ENCODE measurements at regions not wholly inside any gene's neighbourhood (a gene's known extent, or its start where the extent isn't known, plus 50 kb on each side); places are given as distances from the start of the nearest gene placed in this dataset.

GRCh38 chr6:101212640-101213039, 180.9 kb upstream of the GRIK2 start:
- Histone ChIP-seq H3K4me3 (ENCODE audit: insufficient read depth, low read length, poor library complexity, severe bottlenecking) (no peak overlapping the region), H3K27ac (ENCODE audit: low read depth, low read length) (no peak overlapping the region), H4K20me1 (ENCODE audit: low read depth, low read length) (no peaks in the 10 kb centered on the region), H3K4me2 (ENCODE audit: low read depth, low read length, poor library complexity, severe bottlenecking) (no peak overlapping the region), H3K36me3 (ENCODE audit: low read length) (no peaks in the 10 kb centered on the region), H3K9ac (ENCODE audit: low read length) (no peak overlapping the region), H3K9me3 (ENCODE audit: insufficient read depth, low read length) (no peaks in the 10 kb centered on the region), H3K27me3 (ENCODE audit: low read length) (no peaks in the 10 kb centered on the region), H3K9me2 (replicated peaks; ENCODE audit: insufficient read depth, low read length) (no peaks in the 10 kb centered on the region), H2AFZ (ENCODE audit: low read depth, low read length, severe bottlenecking) (no peak overlapping the region), H3K79me2 (ENCODE audit: insufficient read depth, low read length) (no peaks in the 10 kb centered on the region), H3F3A (ENCODE audit: insufficient read depth) (no peaks in the 10 kb centered on the region)
- TF ChIP-seq EZH2phosphoT487 (conservative IDR thresholded peaks at IDR 0.05; ENCODE audit: low read length), result no peak
- TF ChIP-seq, protein P1, sequence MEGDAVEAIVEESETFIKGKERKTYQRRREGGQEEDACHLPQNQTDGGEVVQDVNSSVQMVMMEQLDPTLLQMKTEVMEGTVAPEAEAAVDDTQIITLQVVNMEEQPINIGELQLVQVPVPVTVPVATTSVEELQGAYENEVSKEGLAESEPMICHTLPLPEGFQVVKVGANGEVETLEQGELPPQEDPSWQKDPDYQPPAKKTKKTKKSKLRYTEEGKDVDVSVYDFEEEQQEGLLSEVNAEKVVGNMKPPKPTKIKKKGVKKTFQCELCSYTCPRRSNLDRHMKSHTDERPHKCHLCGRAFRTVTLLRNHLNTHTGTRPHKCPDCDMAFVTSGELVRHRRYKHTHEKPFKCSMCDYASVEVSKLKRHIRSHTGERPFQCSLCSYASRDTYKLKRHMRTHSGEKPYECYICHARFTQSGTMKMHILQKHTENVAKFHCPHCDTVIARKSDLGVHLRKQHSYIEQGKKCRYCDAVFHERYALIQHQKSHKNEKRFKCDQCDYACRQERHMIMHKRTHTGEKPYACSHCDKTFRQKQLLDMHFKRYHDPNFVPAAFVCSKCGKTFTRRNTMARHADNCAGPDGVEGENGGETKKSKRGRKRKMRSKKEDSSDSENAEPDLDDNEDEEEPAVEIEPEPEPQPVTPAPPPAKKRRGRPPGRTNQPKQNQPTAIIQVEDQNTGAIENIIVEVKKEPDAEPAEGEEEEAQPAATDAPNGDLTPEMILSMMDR (IDR thresholded peaks at IDR 0.05; ENCODE audit: insufficient read depth, low read length, poor library complexity, severe bottlenecking), result no peak

DNA sequence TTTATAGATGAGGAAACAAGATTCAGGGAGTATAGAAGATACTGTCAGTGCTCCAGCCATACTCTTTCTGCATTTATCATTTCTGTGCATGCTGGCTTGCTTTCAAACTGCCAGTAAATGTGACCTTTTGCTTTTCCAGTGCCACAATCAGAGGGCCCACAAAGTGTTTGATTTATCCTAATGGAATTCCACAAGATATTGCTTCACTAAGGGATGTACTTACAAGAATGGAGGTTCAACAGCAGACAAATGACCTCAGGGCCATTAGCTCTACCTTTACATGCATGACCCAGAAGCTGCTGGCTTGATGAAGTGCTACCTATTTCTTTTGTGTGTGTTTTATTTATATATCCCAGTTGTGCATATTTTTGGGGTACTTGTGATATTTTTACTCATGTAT, 171.5 kb upstream of the GRIK2 start:
- Histone ChIP-seq H3F3A (ENCODE audit: insufficient read depth) (no peaks in the 10 kb centered on the region), H3K9me3 (ENCODE audit: insufficient read depth, low read length) (no peaks in the 10 kb centered on the region), H3K27me3 (ENCODE audit: low read length) (no peaks in the 10 kb centered on the region), H2AFZ (ENCODE audit: low read depth, low read length, severe bottlenecking) (no peak overlapping the region), H4K20me1 (ENCODE audit: low read depth, low read length) (no peaks in the 10 kb centered on the region), H3K27ac (ENCODE audit: low read depth, low read length) (no peak overlapping the region), H3K36me3 (ENCODE audit: low read length) (no peaks in the 10 kb centered on the region), H3K4me3 (ENCODE audit: insufficient read depth, low read length, poor library complexity, severe bottlenecking) (no peak overlapping the region), H3K9me2 (replicated peaks; ENCODE audit: insufficient read depth, low read length) (no peaks in the 10 kb centered on the region), H3K4me2 (ENCODE audit: low read depth, low read length, poor library complexity, severe bottlenecking) (no peak overlapping the region), H3K79me2 (ENCODE audit: insufficient read depth, low read length) (no peaks in the 10 kb centered on the region), H3K9ac (ENCODE audit: low read length) (no peak overlapping the region)
- TF ChIP-seq, protein P1 (IDR thresholded peaks at IDR 0.05; ENCODE audit: insufficient read depth, low read length, poor library complexity, severe bottlenecking), result no peak
- no peak for TF ChIP-seq EZH2phosphoT487 (conservative IDR thresholded peaks at IDR 0.05; ENCODE audit: low read length)

- TF ChIP-seq, protein P1 (IDR thresholded peaks at IDR 0.05; ENCODE audit: insufficient read depth, low read length, poor library complexity, severe bottlenecking), result no peak
- TF ChIP-seq EZH2phosphoT487 (conservative IDR thresholded peaks at IDR 0.05; ENCODE audit: low read length), result no peak
- Histone ChIP-seq H3K27ac (ENCODE audit: low read depth, low read length) (no peak overlapping the region), H3K79me2 (ENCODE audit: insufficient read depth, low read length) (no peaks in the 10 kb centered on the region), H3K4me3 (ENCODE audit: insufficient read depth, low read length, poor library complexity, severe bottlenecking) (no peak overlapping the region), H4K20me1 (ENCODE audit: low read depth, low read length) (no peaks in the 10 kb centered on the region), H3K36me3 (ENCODE audit: low read length) (no peaks in the 10 kb centered on the region), H3K9ac (ENCODE audit: low read length) (no peak overlapping the region), H2AFZ (ENCODE audit: low read depth, low read length, severe bottlenecking) (no peak overlapping the region), H3K27me3 (ENCODE audit: low read length) (no peaks in the 10 kb centered on the region), H3F3A (ENCODE audit: insufficient read depth) (no peaks in the 10 kb centered on the region), H3K9me2 (replicated peaks; ENCODE audit: insufficient read depth, low read length) (no peaks in the 10 kb centered on the region), H3K9me3 (ENCODE audit: insufficient read depth, low read length) (no peaks in the 10 kb centered on the region), H3K4me2 (ENCODE audit: low read depth, low read length, poor library complexity, severe bottlenecking) (no peak overlapping the region)
These were observed 168.8 kb upstream of the GRIK2 start for GRCh38 chr6:101224751-101225150.

All from SU-DHL-6 (cell line).